ENCODE measurements at regions not wholly inside any gene's neighbourhood (a gene's known extent, or its start where the extent isn't known, plus 50 kb on each side); places are given as distances from the start of the nearest gene placed in this dataset.

DNA sequence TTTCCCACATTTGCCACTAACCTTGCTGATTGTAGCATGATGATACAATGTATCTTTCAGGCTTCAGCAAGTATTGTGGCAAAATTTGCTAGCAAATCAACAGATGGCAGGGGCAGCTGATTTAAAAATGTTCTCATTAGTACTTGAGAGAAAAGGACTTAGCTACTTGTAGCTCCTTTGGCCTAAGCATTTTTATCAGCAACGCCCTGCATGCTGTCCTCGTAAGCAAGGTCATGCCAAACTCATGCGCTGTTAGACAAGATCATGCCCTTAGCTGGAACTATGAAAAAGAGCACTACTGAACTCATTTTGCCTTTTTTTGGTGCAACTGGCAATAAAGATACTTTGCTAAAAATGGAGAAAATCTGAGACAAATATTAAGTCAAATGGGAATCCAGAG lies 197.1 kb downstream of the ICE1 start:
- no CpG with 5 or more reads among the region's 3 CpGs for WGBS (ENCODE audit: insufficient coverage, low lambda C conversion rate)
- no peak for DNase-seq
- H3K36me3 ChIP-seq (ENCODE audit: control insufficient read depth, insufficient read depth, low read length), result no peaks in the 10 kb centered on the region
- H3K27me3 ChIP-seq (ENCODE audit: control insufficient read depth, insufficient read depth, low read length), result no peaks in the 10 kb centered on the region
- no peak overlapping the region for H3K4me3 ChIP-seq (ENCODE audit: low read length)
- H3K27ac ChIP-seq (ENCODE audit: low read length), result no peak overlapping the region
- H3K9me3 ChIP-seq (ENCODE audit: control insufficient read depth, low read depth, low read length), result no peaks in the 10 kb centered on the region
- no peaks in the 10 kb centered on the region for H3K4me1 ChIP-seq (ENCODE audit: control insufficient read depth, insufficient read depth, low read length)

DNA sequence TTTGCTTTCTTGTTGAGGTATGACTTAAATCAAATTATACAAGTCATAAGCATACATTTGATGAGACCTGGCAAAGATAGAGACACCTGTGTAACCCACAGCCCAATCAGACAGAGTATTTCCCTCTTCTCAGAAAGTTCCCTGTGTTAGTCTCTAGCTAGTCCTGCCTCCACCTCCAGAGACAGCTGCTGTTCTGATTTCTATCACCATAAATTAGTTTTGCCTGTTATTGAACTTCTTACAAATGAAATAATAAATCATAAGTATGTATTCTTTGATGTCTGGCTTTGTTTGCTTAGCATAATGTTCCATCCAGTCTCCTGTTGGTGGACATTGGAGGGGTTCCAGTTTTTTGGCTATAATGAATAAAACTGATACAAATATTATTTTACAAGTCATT lies 194.5 kb downstream of the ICE1 start:
- H3K27ac ChIP-seq (ENCODE audit: low read length), result no peak overlapping the region
- no peaks in the 10 kb centered on the region for H3K4me1 ChIP-seq (ENCODE audit: control insufficient read depth, insufficient read depth, low read length)
- no peaks in the 10 kb centered on the region for H3K9me3 ChIP-seq (ENCODE audit: control insufficient read depth, low read depth, low read length)
- no peaks in the 10 kb centered on the region for H3K27me3 ChIP-seq (ENCODE audit: control insufficient read depth, insufficient read depth, low read length)
- no peak overlapping the region for H3K4me3 ChIP-seq (ENCODE audit: low read length)
- H3K36me3 ChIP-seq (ENCODE audit: control insufficient read depth, insufficient read depth, low read length), result no peaks in the 10 kb centered on the region
- DNase-seq, result no peak

DNA sequence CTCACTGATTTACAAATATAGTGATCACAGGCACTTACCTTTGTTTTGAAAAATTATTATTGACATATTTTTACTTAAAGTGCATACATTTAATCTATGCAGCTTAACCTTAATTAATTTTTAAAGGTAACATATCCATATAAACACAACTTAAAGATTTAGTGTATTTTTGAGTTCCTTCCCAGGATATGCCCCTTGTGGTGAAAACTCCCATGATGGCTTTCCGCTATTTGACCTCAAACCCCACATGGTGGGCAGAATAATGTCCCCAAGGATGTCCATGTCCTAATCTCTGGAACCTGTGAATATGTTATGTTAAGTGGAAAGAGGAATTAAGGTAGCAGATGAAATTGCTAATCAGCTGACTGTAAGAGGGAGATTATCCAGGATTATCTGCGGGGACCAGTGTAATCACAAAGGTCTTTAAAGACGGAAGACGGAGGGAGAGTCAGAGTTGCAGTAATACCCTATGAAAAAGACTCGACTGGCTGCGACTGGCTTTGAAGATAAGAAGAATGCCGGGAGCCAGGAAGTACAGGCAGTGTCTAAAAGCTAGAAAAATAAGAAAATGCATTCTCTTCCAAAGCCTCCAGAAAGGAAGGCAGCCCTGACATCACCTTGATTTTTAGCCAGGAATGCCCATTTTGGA lies 193.9 kb downstream of the ICE1 start:
- Histone ChIP-seq H3K4me1 (ENCODE audit: control insufficient read depth, insufficient read depth, low read length) (no peaks in the 10 kb centered on the region), H3K27ac (ENCODE audit: low read length) (no peak overlapping the region), H3K9me3 (ENCODE audit: control insufficient read depth, low read depth, low read length) (no peaks in the 10 kb centered on the region), H3K36me3 (ENCODE audit: control insufficient read depth, insufficient read depth, low read length) (no peaks in the 10 kb centered on the region), H3K4me3 (ENCODE audit: low read length) (no peak overlapping the region), H3K27me3 (ENCODE audit: control insufficient read depth, insufficient read depth, low read length) (no peaks in the 10 kb centered on the region)
- no peak for DNase-seq
- 0% methylated on average over 1 of the region's 7 CpGs for WGBS (ENCODE audit: insufficient coverage, low lambda C conversion rate)

DNA sequence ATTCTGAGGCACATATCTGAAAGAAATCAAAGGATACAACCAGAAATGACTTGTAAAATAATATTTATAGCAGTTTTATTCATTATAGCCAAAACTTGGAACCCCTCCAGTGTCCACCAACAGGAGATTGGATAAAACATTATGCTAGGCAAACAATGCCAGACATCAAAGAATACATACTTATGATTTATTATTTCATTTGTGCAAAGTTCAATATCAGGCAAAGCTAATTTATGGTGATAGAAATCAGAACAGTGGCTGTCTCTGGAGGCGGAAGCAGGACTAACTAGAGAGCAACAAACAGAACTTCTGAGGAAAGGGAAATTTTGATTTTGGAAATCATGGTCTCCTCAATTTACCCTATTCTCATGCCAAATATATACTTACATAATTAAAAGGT lies 193.1 kb downstream of the ICE1 start:
- WGBS (ENCODE audit: insufficient coverage, low lambda C conversion rate), result 83% methylated on average over 1 of the region's 1 CpG
- no peak overlapping the region for H3K27ac ChIP-seq (ENCODE audit: low read length)
- DNase-seq, result no peak

DNA sequence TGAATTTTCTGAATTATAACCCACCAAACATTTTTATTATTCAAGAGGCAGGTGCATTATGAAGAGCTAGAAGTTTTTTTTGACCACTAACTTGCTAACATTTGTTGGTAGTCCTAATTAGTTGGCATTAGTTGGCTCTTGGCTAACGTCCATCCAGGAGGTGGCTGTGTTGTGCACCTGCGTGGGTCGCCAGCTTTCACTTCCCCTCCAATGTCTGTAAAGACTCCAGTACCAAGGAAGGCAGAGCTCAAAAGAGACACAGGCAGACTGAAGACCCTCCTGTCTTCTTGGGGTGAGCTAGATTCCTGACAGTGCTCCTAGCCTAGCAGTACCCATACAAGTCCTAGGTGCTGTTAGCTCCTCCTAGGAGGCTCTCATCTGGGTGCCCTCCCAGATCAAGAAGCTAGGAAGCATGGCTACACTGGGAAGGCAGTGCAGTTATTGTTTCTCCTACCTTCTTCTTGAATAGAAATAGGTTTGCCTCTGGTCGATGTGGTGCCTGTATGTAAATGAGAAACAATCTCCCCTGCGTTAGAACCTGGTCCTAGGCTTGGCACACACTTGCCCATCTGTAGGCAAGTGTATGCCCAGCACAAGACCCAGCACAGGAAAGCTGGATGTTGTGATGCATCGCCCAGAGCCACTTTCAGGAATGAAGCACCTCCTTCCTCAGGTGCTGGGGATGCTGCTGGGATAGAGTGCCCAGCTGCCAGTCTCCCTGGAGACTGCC lies 190.9 kb downstream of the ICE1 start:
- Histone ChIP-seq H3K27me3 (ENCODE audit: control insufficient read depth, insufficient read depth, low read length) (no peaks in the 10 kb centered on the region), H3K4me1 (ENCODE audit: control insufficient read depth, insufficient read depth, low read length) (no peaks in the 10 kb centered on the region), H3K27ac (ENCODE audit: low read length) (no peak overlapping the region), H3K9me3 (ENCODE audit: control insufficient read depth, low read depth, low read length) (no peaks in the 10 kb centered on the region), H3K36me3 (ENCODE audit: control insufficient read depth, insufficient read depth, low read length) (no peaks in the 10 kb centered on the region), H3K4me3 (ENCODE audit: low read length) (no peak overlapping the region)
- DNase-seq, result no peak
- WGBS (ENCODE audit: insufficient coverage, low lambda C conversion rate), result no CpG with 5 or more reads among the region's 6 CpGs

More for the DNA sequence above, 193.1 kb downstream of the ICE1 start:
- Histone ChIP-seq H3K27me3 (ENCODE audit: control insufficient read depth, insufficient read depth, low read length) (no peaks in the 10 kb centered on the region), H3K4me1 (ENCODE audit: control insufficient read depth, insufficient read depth, low read length) (no peaks in the 10 kb centered on the region), H3K36me3 (ENCODE audit: control insufficient read depth, insufficient read depth, low read length) (no peaks in the 10 kb centered on the region), H3K4me3 (ENCODE audit: low read length) (no peak overlapping the region), H3K9me3 (ENCODE audit: control insufficient read depth, low read depth, low read length) (no peaks in the 10 kb centered on the region)

DNA sequence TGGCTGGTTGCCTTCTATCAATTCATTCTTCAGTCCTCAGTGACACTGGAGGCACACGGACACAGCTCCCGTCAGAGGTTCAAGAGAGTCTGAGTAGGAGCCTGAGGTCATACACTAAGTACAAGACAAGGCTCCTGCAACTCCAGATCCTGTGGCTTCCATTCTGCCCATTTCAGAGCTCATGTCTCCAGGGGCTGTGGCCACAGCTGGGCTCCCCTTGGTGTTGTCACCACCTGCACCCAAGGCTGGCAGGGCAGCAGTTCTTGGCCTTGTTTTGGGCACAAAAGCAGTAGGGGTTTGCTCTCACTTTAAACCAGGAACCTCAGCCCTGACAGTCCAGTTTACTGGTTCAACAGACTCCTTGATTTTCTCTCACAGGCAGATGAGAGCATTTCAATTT lies 189.6 kb downstream of the ICE1 start:
- H3K4me3 ChIP-seq (ENCODE audit: low read length), result no peak overlapping the region
- no CpG with 5 or more reads among the region's 2 CpGs for WGBS (ENCODE audit: insufficient coverage, low lambda C conversion rate)
- H3K9me3 ChIP-seq (ENCODE audit: control insufficient read depth, low read depth, low read length), result no peaks in the 10 kb centered on the region
- no peak for DNase-seq
- no peak overlapping the region for H3K27ac ChIP-seq (ENCODE audit: low read length)
- H3K27me3 ChIP-seq (ENCODE audit: control insufficient read depth, insufficient read depth, low read length), result no peaks in the 10 kb centered on the region
- H3K36me3 ChIP-seq (ENCODE audit: control insufficient read depth, insufficient read depth, low read length), result no peaks in the 10 kb centered on the region
- no peaks in the 10 kb centered on the region for H3K4me1 ChIP-seq (ENCODE audit: control insufficient read depth, insufficient read depth, low read length)

DNA sequence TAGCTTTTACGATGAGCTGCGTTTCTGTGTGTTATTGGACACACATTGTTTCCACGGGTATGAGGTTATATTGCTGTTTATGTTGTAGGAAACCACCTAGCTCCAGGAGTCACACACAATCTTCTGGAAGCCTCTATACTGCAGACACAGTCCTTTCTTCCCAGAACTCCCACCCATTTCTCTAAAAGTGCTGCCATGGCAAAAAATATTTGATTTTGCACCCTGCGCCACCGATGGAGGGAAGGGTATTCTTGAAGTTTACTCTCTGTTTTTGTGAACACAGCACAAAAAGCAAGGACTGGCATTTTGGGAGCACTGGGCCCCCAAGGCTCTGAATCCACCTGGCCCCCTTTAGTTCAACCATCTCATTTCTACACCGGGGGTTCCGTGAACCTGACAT lies 187.5 kb downstream of the ICE1 start:
- Histone ChIP-seq H3K27me3 (ENCODE audit: control insufficient read depth, insufficient read depth, low read length) (no peaks in the 10 kb centered on the region), H3K4me1 (ENCODE audit: control insufficient read depth, insufficient read depth, low read length) (no peaks in the 10 kb centered on the region), H3K36me3 (ENCODE audit: control insufficient read depth, insufficient read depth, low read length) (no peaks in the 10 kb centered on the region), H3K4me3 (ENCODE audit: low read length) (no peak overlapping the region), H3K9me3 (ENCODE audit: control insufficient read depth, low read depth, low read length) (no peaks in the 10 kb centered on the region), H3K27ac (ENCODE audit: low read length) (no peak overlapping the region)
- no CpG with 5 or more reads among the region's 7 CpGs for WGBS (ENCODE audit: insufficient coverage, low lambda C conversion rate)
- DNase-seq, result no peak

DNA sequence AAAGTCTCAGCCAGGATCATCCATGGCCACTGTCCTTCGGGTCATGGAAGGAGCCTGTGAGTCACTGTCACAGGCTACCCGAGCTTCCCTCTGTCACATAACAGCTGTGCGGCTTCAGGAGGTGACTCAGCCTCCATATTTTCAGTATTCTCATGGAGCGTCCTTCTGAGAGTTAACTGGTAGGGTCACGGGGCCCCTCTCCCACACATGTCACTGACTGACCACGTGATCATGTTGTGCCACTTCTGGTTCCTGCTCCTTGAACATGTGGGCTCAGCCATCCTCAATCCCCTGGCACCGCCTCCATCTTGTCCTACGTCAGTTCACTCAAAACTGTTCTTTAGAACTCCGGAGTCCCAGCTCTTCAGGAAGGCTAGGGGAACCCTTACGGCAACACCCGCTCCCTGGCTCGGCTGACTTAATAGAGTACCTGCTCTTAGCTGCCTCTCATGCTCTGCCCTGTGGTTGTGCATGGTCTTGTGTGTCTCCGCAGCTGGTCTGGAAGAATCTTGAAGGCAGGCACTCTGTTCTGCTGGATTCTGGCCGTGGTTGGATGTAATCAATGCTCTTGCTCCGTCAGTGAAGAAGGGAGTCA lies 182.8 kb downstream of the ICE1 start:
- H3K27me3 ChIP-seq (ENCODE audit: control insufficient read depth, insufficient read depth, low read length), result no peaks in the 10 kb centered on the region
- WGBS (ENCODE audit: insufficient coverage, low lambda C conversion rate), result 50% methylated on average over 1 of the region's 15 CpGs
- no peaks in the 10 kb centered on the region for H3K36me3 ChIP-seq (ENCODE audit: control insufficient read depth, insufficient read depth, low read length)
- H3K4me1 ChIP-seq (ENCODE audit: control insufficient read depth, insufficient read depth, low read length), result no peaks in the 10 kb centered on the region
- H3K4me3 ChIP-seq (ENCODE audit: low read length), result no peak overlapping the region
- H3K9me3 ChIP-seq (ENCODE audit: control insufficient read depth, low read depth, low read length), result no peaks in the 10 kb centered on the region
- no peak overlapping the region for H3K27ac ChIP-seq (ENCODE audit: low read length)
- DNase-seq, result no peak

DNA sequence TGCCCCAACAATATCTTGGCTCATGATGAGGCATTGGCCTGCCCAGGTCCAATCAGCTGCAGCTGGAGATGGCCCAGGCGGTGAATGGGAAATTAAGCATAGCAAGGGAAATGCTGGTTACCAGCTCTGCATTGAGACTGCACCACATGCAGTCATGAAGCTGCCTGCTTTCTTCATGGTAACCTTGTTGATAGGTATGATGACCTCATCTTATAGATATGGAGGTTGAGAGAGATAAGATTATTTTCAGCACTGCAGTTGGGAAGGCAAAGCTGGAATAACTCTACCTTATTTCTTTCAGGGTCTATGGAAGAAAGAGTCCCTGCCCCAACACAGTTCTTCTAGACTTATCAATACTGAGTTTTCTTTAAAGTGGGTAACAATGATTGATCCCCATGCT lies 180.1 kb downstream of the ICE1 start:
- H3K27ac ChIP-seq (ENCODE audit: low read length), result no peak overlapping the region
- no peak for DNase-seq
- no CpG with 5 or more reads among the region's 1 CpG for WGBS (ENCODE audit: insufficient coverage, low lambda C conversion rate)
- H3K9me3 ChIP-seq (ENCODE audit: control insufficient read depth, low read depth, low read length), result no peaks in the 10 kb centered on the region
- H3K27me3 ChIP-seq (ENCODE audit: control insufficient read depth, insufficient read depth, low read length), result no peaks in the 10 kb centered on the region
- no peaks in the 10 kb centered on the region for H3K36me3 ChIP-seq (ENCODE audit: control insufficient read depth, insufficient read depth, low read length)
- no peak overlapping the region for H3K4me3 ChIP-seq (ENCODE audit: low read length)
- H3K4me1 ChIP-seq (ENCODE audit: control insufficient read depth, insufficient read depth, low read length), result no peaks in the 10 kb centered on the region

DNA sequence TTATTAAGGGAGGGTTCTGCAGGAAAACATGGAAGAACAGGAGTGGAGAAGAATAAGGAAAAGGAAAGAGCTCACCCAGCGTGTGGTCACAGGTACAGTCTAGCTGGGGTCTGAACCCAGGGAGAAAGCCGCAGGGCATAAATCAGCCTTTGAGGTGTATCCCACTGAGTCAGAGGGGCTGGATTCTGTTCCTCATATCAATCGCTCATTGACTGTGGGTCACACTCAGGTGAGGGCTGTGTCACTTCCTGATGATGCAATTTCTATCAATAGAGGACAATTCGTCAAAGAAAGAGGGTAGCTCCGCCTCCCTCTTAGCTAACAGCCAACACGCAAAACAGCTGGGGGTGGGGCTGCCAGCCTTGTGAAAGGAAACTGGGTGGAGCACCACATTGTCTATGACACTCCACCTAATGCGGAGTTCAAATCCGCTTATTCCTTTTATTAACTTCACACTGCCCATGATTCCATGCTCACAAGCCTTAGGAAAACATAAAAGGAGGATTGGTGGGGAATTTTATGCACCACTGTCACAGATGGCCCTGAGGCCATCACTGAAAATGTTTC lies 176.2 kb downstream of the ICE1 start:
- no peak overlapping the region for H3K4me3 ChIP-seq (ENCODE audit: low read length)
- no peaks in the 10 kb centered on the region for H3K9me3 ChIP-seq (ENCODE audit: control insufficient read depth, low read depth, low read length)
- H3K27ac ChIP-seq (ENCODE audit: low read length), result no peak overlapping the region
- H3K36me3 ChIP-seq (ENCODE audit: control insufficient read depth, insufficient read depth, low read length), result no peaks in the 10 kb centered on the region
- no peaks in the 10 kb centered on the region for H3K4me1 ChIP-seq (ENCODE audit: control insufficient read depth, insufficient read depth, low read length)
- DNase-seq, result no peak
- WGBS (ENCODE audit: insufficient coverage, low lambda C conversion rate), result 100% methylated on average over 1 of the region's 8 CpGs
- H3K27me3 ChIP-seq (ENCODE audit: control insufficient read depth, insufficient read depth, low read length), result no peaks in the 10 kb centered on the region

All from large intestine (tissue), 3 donors.